GM12878 (cell line): ENCODE measurements at regions not wholly inside any gene's neighbourhood (a gene's known extent, or its start where the extent isn't known, plus 50 kb on each side); places are given as distances from the start of the nearest gene placed in this dataset.

Experiments used
- ATAC-seq: fragments of 200-7000 bp; cut with Tn5 transposase; 3 replicates; pipeline ENCODE4 v1.9.1; 2020; ENCODE audit warnings: mild to moderate bottlenecking, moderate library complexity
- BruUV-seq: library from RNA; stranded (reverse); fragments of 400-500 nt; replicated peaks from 2 replicates; lab custom pipeline; 2021; lab: Mats Ljungman, UMichigan
- CTCF ChIA-PET: fragments of 300-600 bp; sonication (Branson Sonifier 250); formaldehyde crosslinking; extraction: SDS; loops from one replicate; lab custom pipeline; 2021; ENCODE audit warnings: inconsistent platforms; lab: Yijun Ruan, JAX
- POLR2A ChIA-PET: fragments of 350-600 bp; formaldehyde crosslinking; extraction: SDS; loops from one replicate; lab custom pipeline; 2021; ENCODE audit warnings: inconsistent platforms; lab: Charles Lee
- RAD21 ChIA-PET: fragments of 300-600 bp; sonication (Branson Sonifier 250); formaldehyde crosslinking; loops from one replicate; lab custom pipeline; 2023; ENCODE audit warnings: antibody characterized with exemption; ENCODE audit not compliant: unreplicated experiment; lab: Charles Lee
- SMC1A ChIA-PET: fragments of 300-600 bp; sonication (Branson Sonifier 250); formaldehyde crosslinking; loops from one replicate; lab custom pipeline; 2023; ENCODE audit not compliant: unreplicated experiment, uncharacterized antibody; lab: Charles Lee
- DNase-seq: peaks from one replicate; pipeline ENCODE4 v3.0.0-alpha.2; 2011; ENCODE audit warnings: low read depth, low spot score
- FAIRE-seq: peaks from 3 replicates; lab custom pipeline; 2011; peaks lifted over from hg19 to GRCh38; lab: Jason Lieb, UNC
- H2AFZ ChIP-seq: 2 replicates; pipeline ENCODE4 v1.6.0; 2011; ENCODE audit warnings: low read depth, low read length, control low read depth; ENCODE audit not compliant: control insufficient read depth
- H3K27ac ChIP-seq: 2 replicates; pipeline ENCODE4 v1.5.1; 2011; ENCODE audit warnings: control low read depth; ENCODE audit not compliant: control insufficient read depth, insufficient read depth
- H3K27me3 ChIP-seq, 2 experiments: replicated peaks in 1 of 2; 2 replicates each; pipeline versions ENCODE4 v1.6.0 to v1.6.1; 2011; ENCODE audit warnings: low read length in 1 of 2; ENCODE audit not compliant: control insufficient read depth in 2 of 2, insufficient read depth in 2 of 2
- H3K36me3 ChIP-seq, 2 experiments: 2 replicates each; pipeline ENCODE4 v1.5.1; 2011; ENCODE audit warnings: low read length in 1 of 2; ENCODE audit not compliant: control insufficient read depth in 2 of 2, insufficient read depth in 2 of 2
- H3K4me1 ChIP-seq: 2 replicates; pipeline ENCODE4 v1.6.1; 2011; ENCODE audit warnings: mild to moderate bottlenecking, low read length, moderate library complexity, mixed read lengths; ENCODE audit not compliant: control insufficient read depth, insufficient read depth
- H3K4me2 ChIP-seq: 2 replicates; pipeline ENCODE4 v1.6.0; 2011; ENCODE audit warnings: control low read depth; ENCODE audit not compliant: control insufficient read depth, insufficient read depth
- H3K4me3 ChIP-seq: fragments of 200-600 bp; sonication (generic); 2 replicates; pipeline ENCODE4 v1.5.1; 2016
- H3K79me2 ChIP-seq: 2 replicates; pipeline ENCODE4 v1.6.0; 2011; ENCODE audit warnings: low read length; ENCODE audit not compliant: control insufficient read depth, insufficient read depth
- H3K9ac ChIP-seq: 2 replicates; pipeline ENCODE4 v1.8.0; 2011; ENCODE audit warnings: low read length, control low read depth, mixed read lengths; ENCODE audit not compliant: control insufficient read depth, insufficient read depth
- H3K9me3 ChIP-seq: replicated peaks from 3 replicates; pipeline ENCODE4 v1.5.1; 2011; ENCODE audit warnings: mild to moderate bottlenecking, low read length; ENCODE audit not compliant: control insufficient read depth, insufficient read depth
- H4K20me1 ChIP-seq: 2 replicates; pipeline ENCODE4 v1.6.0; 2011; ENCODE audit not compliant: control insufficient read depth, insufficient read depth
- CHD4 ChIP-seq: fragments of 200-600 bp; sonication (generic); IDR thresholded peaks from 2 replicates; pipeline ENCODE4 v1.6.1; 2016; ENCODE audit warnings: mild to moderate bottlenecking
- EED ChIP-seq: sonication (generic); IDR thresholded peaks from 2 replicates; pipeline ENCODE4 v1.6.1; 2016; ENCODE audit warnings: antibody characterized with exemption, low read depth
- ETV6 ChIP-seq, 2 experiments: fragments of 450-650 bp in 1 of 2; IDR thresholded peaks in 1 of 2; conservative IDR thresholded peaks in 1 of 2; 2 replicates each; pipeline ENCODE4 v1.6.1; 2014; ENCODE audit warnings: antibody characterized with exemption in 1 of 2, borderline replicate concordance in 1 of 2, low read depth in 1 of 2, mild to moderate bottlenecking in 1 of 2, moderate library complexity in 1 of 2
- KDM1A ChIP-seq: fragments of 200-600 bp; sonication (generic); IDR thresholded peaks from 2 replicates; pipeline ENCODE4 v1.6.1; 2016; ENCODE audit warnings: borderline replicate concordance
- MEF2B ChIP-seq: fragments of 450-650 bp; IDR thresholded peaks from 2 replicates; pipeline ENCODE4 v1.6.1; 2018; ENCODE audit warnings: mild to moderate bottlenecking, moderate library complexity; ENCODE audit not compliant: partially characterized antibody, poor library complexity, severe bottlenecking
- MYB ChIP-seq: fragments of 150-350 bp; IDR thresholded peaks from 2 replicates; pipeline ENCODE4 v1.6.1; 2014; ENCODE audit warnings: mild to moderate bottlenecking, low read depth, low read length, borderline replicate concordance
- SMARCA5 ChIP-seq: fragments of 450-650 bp; IDR thresholded peaks from 2 replicates; pipeline ENCODE4 v1.6.1; 2017; ENCODE audit warnings: mild to moderate bottlenecking
- SMC3 ChIP-seq: IDR thresholded peaks from 2 replicates; pipeline ENCODE4 v1.6.1; 2011; ENCODE audit warnings: low read length, improper control_type of control experiment, borderline replicate concordance
- SRF ChIP-seq, 2 experiments: IDR thresholded peaks; 2 replicates each; pipeline ENCODE4 v1.6.1; 2011; ENCODE audit warnings: low read depth in 2 of 2, low read length in 2 of 2, mild to moderate bottlenecking in 1 of 2, moderate library complexity in 1 of 2
- ZBED1 ChIP-seq: IDR thresholded peaks from 2 replicates; pipeline ENCODE4 v1.6.1; 2016; ENCODE audit warnings: borderline replicate concordance
- ZNF207 ChIP-seq: fragments of 450-650 bp; IDR thresholded peaks from 2 replicates; pipeline ENCODE4 v1.6.1; 2014; ENCODE audit warnings: antibody characterized with exemption, mild to moderate bottlenecking, borderline replicate concordance
- WGBS: methylation state at CpG from one replicate; pipeline ENCODE4 v1.1.6; 2016; ENCODE audit warnings: low lambda C conversion rate; ENCODE audit not compliant: insufficient replicate concordance, insufficient coverage; ENCODE audit errors: missing lambda C conversion rate; 5-methylcytosine and 5-hydroxymethylcytosine counted together
- in situ Hi-C: fragments of 300-500 bp; cut with MboI; formaldehyde crosslinking; loops from 9 replicates; pipeline ENCODE4 v1.14.3; 2018; ENCODE audit warnings: mixed read lengths
- intact Hi-C: fragments of 100-400 bp; cut with micrococcal nuclease; formaldehyde crosslinking; loops from one replicate; pipeline ENCODE4 v1.14.2; 2022; ENCODE audit not compliant: unreplicated experiment
- TF ChIP-seq, protein P1 (sequence below): IDR thresholded peaks from 2 replicates; pipeline ENCODE4 v1.6.1; 2012; ENCODE audit warnings: low read depth, low read length, improper control_type of control experiment
- TF ChIP-seq, protein P2 (sequence below): fragments of 450-650 bp; IDR thresholded peaks from 2 replicates; pipeline ENCODE4 v1.6.1; 2016; ENCODE audit warnings: mild to moderate bottlenecking, moderate library complexity, borderline replicate concordance
- TF ChIP-seq, protein P3 (sequence below): fragments of 450-650 bp; conservative IDR thresholded peaks from 2 replicates; pipeline ENCODE4 v1.6.1; 2017; ENCODE audit warnings: mild to moderate bottlenecking, moderate library complexity

DNA sequence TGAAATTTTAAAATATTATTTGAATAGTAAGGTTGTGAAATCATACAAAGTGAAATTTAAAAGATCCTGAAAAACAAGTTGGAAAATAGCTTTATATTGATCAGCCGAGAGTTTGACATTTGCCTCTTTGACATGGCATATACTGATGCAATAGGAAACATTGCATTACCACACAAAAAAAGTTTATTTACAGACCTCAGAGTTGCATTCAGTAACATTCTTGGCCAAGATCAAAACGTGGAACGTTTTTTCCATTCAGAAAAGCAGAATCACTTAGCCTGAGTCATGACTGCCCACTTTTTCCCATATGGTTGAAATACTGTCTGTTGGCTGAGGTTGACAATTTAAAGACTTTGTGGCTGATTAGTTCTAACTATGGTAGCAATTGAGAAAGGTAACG lies 55.1 kb upstream of the BACH2 start:
- no peaks in the 10 kb centered on the region for H3K79me2 ChIP-seq
- no peak overlapping the region for H3K4me3 ChIP-seq
- CTCF ChIA-PET: no interaction called here
- no peak overlapping the region for H3K9ac ChIP-seq
- POLR2A ChIA-PET: no interaction called here
- FAIRE-seq (no peak), DNase-seq (no peak), ATAC-seq (no peak)
- 27% methylated on average over 4 of the region's 4 CpGs for WGBS
- no peak overlapping the region for H2AFZ ChIP-seq
- no peaks in the 10 kb centered on the region; a peak in 1 of 4 replicates for H3K27me3 ChIP-seq
- no peaks in the 10 kb centered on the region for H4K20me1 ChIP-seq
- no peaks in the 10 kb centered on the region for H3K9me3 ChIP-seq
- no TSS peak for BruUV-seq
- no peaks in the 10 kb centered on the region for H3K36me3 ChIP-seq
- no peak overlapping the region for H3K4me2 ChIP-seq
- intact Hi-C loops (no loop called here), in situ Hi-C loops (no loop called here)
- SMC1A ChIA-PET: interaction anchor here (1.2 kb wide), 1 partner anchor 9 kb away, joined by 3 read pairs; no protein-coding TSS in a partner anchor
- no peaks in the 10 kb centered on the region for H3K4me1 ChIP-seq
- H3K27ac ChIP-seq: no peak overlapping the region
- RAD21 ChIA-PET: no interaction called here
- TF ChIP-seq, protein P1, sequence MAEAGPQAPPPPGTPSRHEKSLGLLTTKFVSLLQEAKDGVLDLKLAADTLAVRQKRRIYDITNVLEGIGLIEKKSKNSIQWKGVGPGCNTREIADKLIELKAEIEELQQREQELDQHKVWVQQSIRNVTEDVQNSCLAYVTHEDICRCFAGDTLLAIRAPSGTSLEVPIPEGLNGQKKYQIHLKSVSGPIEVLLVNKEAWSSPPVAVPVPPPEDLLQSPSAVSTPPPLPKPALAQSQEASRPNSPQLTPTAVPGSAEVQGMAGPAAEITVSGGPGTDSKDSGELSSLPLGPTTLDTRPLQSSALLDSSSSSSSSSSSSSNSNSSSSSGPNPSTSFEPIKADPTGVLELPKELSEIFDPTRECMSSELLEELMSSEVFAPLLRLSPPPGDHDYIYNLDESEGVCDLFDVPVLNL: no peak
- TF ChIP-seq ZNF207 (no peak), ZBED1 (no peak), KDM1A (no peak), CHD4 (no peak), SMARCA5 (no peak), SRF (IDR thresholded peaks at IDR 0.05; ENCODE audit: low read depth in 2 of 2, low read length in 2 of 2) (no peak), MEF2B (no peak), MYB (no peak), SMC3 (no peak), EED (no peak), ETV6 (conservative IDR thresholded peaks at IDR 0.05 in 1 of 2, IDR thresholded peaks at IDR 0.05 in 1 of 2; ENCODE audit: borderline replicate concordance in 1 of 2, low read depth in 1 of 2) (no peak)
- TF ChIP-seq, protein P2, sequence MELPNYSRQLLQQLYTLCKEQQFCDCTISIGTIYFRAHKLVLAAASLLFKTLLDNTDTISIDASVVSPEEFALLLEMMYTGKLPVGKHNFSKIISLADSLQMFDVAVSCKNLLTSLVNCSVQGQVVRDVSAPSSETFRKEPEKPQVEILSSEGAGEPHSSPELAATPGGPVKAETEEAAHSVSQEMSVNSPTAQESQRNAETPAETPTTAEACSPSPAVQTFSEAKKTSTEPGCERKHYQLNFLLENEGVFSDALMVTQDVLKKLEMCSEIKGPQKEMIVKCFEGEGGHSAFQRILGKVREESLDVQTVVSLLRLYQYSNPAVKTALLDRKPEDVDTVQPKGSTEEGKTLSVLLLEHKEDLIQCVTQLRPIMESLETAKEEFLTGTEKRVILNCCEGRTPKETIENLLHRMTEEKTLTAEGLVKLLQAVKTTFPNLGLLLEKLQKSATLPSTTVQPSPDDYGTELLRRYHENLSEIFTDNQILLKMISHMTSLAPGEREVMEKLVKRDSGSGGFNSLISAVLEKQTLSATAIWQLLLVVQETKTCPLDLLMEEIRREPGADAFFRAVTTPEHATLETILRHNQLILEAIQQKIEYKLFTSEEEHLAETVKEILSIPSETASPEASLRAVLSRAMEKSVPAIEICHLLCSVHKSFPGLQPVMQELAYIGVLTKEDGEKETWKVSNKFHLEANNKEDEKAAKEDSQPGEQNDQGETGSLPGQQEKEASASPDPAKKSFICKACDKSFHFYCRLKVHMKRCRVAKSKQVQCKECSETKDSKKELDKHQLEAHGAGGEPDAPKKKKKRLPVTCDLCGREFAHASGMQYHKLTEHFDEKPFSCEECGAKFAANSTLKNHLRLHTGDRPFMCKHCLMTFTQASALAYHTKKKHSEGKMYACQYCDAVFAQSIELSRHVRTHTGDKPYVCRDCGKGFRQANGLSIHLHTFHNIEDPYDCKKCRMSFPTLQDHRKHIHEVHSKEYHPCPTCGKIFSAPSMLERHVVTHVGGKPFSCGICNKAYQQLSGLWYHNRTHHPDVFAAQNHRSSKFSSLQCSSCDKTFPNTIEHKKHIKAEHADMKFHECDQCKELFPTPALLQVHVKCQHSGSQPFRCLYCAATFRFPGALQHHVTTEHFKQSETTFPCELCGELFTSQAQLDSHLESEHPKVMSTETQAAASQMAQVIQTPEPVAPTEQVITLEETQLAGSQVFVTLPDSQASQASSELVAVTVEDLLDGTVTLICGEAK: no peak
- TF ChIP-seq, protein P3, sequence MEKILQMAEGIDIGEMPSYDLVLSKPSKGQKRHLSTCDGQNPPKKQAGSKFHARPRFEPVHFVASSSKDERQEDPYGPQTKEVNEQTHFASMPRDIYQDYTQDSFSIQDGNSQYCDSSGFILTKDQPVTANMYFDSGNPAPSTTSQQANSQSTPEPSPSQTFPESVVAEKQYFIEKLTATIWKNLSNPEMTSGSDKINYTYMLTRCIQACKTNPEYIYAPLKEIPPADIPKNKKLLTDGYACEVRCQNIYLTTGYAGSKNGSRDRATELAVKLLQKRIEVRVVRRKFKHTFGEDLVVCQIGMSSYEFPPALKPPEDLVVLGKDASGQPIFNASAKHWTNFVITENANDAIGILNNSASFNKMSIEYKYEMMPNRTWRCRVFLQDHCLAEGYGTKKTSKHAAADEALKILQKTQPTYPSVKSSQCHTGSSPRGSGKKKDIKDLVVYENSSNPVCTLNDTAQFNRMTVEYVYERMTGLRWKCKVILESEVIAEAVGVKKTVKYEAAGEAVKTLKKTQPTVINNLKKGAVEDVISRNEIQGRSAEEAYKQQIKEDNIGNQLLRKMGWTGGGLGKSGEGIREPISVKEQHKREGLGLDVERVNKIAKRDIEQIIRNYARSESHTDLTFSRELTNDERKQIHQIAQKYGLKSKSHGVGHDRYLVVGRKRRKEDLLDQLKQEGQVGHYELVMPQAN: no peak
